GM23338 (cell line): ENCODE measurements at regions not wholly inside any gene's neighbourhood (a gene's known extent, or its start where the extent isn't known, plus 50 kb on each side); places are given as distances from the start of the nearest gene placed in this dataset.

Experiments used
- ATAC-seq: fragments of 200-7000 bp; cut with Tn5 transposase; 3 replicates; pipeline ENCODE4 v1.9.1; 2020
- DNase-seq: peaks from one replicate; pipeline ENCODE4 v3.0.0-alpha.2; 2015; ENCODE audit warnings: low spot score
- H2AFZ ChIP-seq: fragments of 200-600 bp; sonication (generic); 2 replicates; pipeline ENCODE4 v1.8.0; 2016; ENCODE audit warnings: antibody characterized with exemption, mild to moderate bottlenecking, moderate library complexity
- H3F3A ChIP-seq: fragments of 200-600 bp; sonication (generic); replicated peaks from 2 replicates; pipeline ENCODE4 v1.8.0; 2017; ENCODE audit warnings: antibody characterized with exemption, mixed run types, low read depth
- H3K27ac ChIP-seq: fragments of 200-600 bp; sonication (generic); 2 replicates; pipeline ENCODE4 v1.6.1; 2016; ENCODE audit warnings: low read depth
- H3K27me3 ChIP-seq: fragments of 200-600 bp; sonication (generic); 2 replicates; pipeline ENCODE4 v1.8.0; 2016; ENCODE audit warnings: mild to moderate bottlenecking, mixed run types, moderate library complexity; ENCODE audit not compliant: insufficient read depth
- H3K36me3 ChIP-seq: fragments of 200-600 bp; sonication (generic); 2 replicates; pipeline ENCODE4 v1.8.0; 2016; ENCODE audit warnings: mild to moderate bottlenecking; ENCODE audit not compliant: insufficient read depth
- H3K4me1 ChIP-seq: fragments of 200-600 bp; sonication (generic); 2 replicates; pipeline ENCODE4 v1.8.0; 2016; ENCODE audit warnings: mild to moderate bottlenecking, moderate library complexity; ENCODE audit not compliant: insufficient read depth
- H3K4me2 ChIP-seq: fragments of 200-600 bp; sonication (generic); 2 replicates; pipeline ENCODE4 v1.7.1; 2017; ENCODE audit warnings: mixed run types
- H3K4me3 ChIP-seq: fragments of 200-600 bp; sonication (generic); 2 replicates; pipeline ENCODE4 v1.6.1; 2016; ENCODE audit warnings: mixed run types
- H3K79me2 ChIP-seq: fragments of 200-600 bp; sonication (generic); replicated peaks from 2 replicates; pipeline ENCODE4 v1.8.0; 2017; ENCODE audit warnings: mild to moderate bottlenecking; ENCODE audit not compliant: insufficient read depth
- H3K9me2 ChIP-seq: fragments of 200-600 bp; sonication (generic); 2 replicates; pipeline ENCODE4 v1.8.0; 2017; ENCODE audit not compliant: insufficient read depth
- H4K20me1 ChIP-seq: fragments of 200-600 bp; sonication (generic); replicated peaks from 2 replicates; pipeline ENCODE4 v1.8.0; 2017; ENCODE audit warnings: mild to moderate bottlenecking; ENCODE audit not compliant: insufficient read depth
- H3K27ac Mint-ChIP-seq: 2 replicates; pipeline ENCODE4 v1.8.0; 2020; ENCODE audit warnings: inconsistent platforms, mild to moderate bottlenecking, moderate library complexity, mixed read lengths
- H3K27me3 Mint-ChIP-seq: 3 replicates; pipeline ENCODE4 v1.8.0; 2022; ENCODE audit warnings: low read depth, mild to moderate bottlenecking, moderate library complexity, mixed read lengths, inconsistent platforms; ENCODE audit not compliant: insufficient read depth, poor library complexity
- H3K36me3 Mint-ChIP-seq: 3 replicates; pipeline ENCODE4 v1.8.0; 2021; ENCODE audit warnings: low read depth, mild to moderate bottlenecking, inconsistent platforms, moderate library complexity, mixed read lengths
- H3K4me1 Mint-ChIP-seq: 3 replicates; pipeline ENCODE4 v1.8.0; 2020; ENCODE audit warnings: mild to moderate bottlenecking, inconsistent platforms, mixed read lengths
- H3K4me3 Mint-ChIP-seq: 3 replicates; pipeline ENCODE4 v1.8.0; 2021; ENCODE audit warnings: moderate library complexity, mild to moderate bottlenecking, inconsistent platforms, mixed read lengths
- H3K9me3 Mint-ChIP-seq: 3 replicates; pipeline ENCODE4 v1.8.0; 2020; ENCODE audit warnings: moderate library complexity, mild to moderate bottlenecking, inconsistent platforms, mixed read lengths
- CREB1 ChIP-seq: fragments of 250-450 bp; sonication (Bioruptor Pico); IDR thresholded peaks from 2 replicates; pipeline ENCODE4 v1.5.0; 2020; ENCODE audit warnings: low read depth, mild to moderate bottlenecking, moderate library complexity
- CTCF ChIP-seq, 2 experiments: fragments of 200-600 bp in 1 of 2; sonication (generic) in 1 of 2; conservative IDR thresholded peaks; 2 replicates each; pipeline versions ENCODE4 v1.5.1 to v1.6.1; 2016 to 2017; ENCODE audit warnings: antibody characterized with exemption in 2 of 2, low read depth in 2 of 2, mild to moderate bottlenecking in 2 of 2, moderate library complexity in 1 of 2
- EZH2 ChIP-seq: fragments of 200-600 bp; sonication (generic); IDR thresholded peaks from one replicate; pipeline ENCODE4 v1.8.0; 2017; ENCODE audit warnings: antibody characterized with exemption, mild to moderate bottlenecking, low read depth; ENCODE audit not compliant: unreplicated experiment
- EZH2phosphoT487 ChIP-seq: fragments of 200-600 bp; sonication (generic); IDR thresholded peaks from one replicate; pipeline ENCODE4 v1.8.1; 2018; ENCODE audit warnings: antibody characterized with exemption; ENCODE audit not compliant: unreplicated experiment
- JUNB ChIP-seq: IDR thresholded peaks from one replicate; pipeline ENCODE4 v1.6.1; 2016; ENCODE audit warnings: antibody characterized with exemption; ENCODE audit not compliant: unreplicated experiment
- NANOG ChIP-seq: IDR thresholded peaks from 2 replicates; pipeline ENCODE4 v1.6.1; 2016; ENCODE audit warnings: antibody characterized with exemption, borderline replicate concordance
- STAT1 ChIP-seq: IDR thresholded peaks from one replicate; pipeline ENCODE4 v1.6.1; 2016; ENCODE audit warnings: antibody characterized with exemption; ENCODE audit not compliant: unreplicated experiment
- ZNF114 ChIP-seq: fragments of 250-450 bp; sonication (Bioruptor Pico); IDR thresholded peaks from 2 replicates; pipeline ENCODE4 v1.5.0; 2020; ENCODE audit warnings: mild to moderate bottlenecking, moderate library complexity
- ZNF331 ChIP-seq: fragments of 250-450 bp; sonication (Bioruptor Pico); IDR thresholded peaks from 2 replicates; pipeline ENCODE4 v1.5.0; 2020; ENCODE audit warnings: low read depth, mild to moderate bottlenecking, moderate library complexity
- TF ChIP-seq, protein P1 (sequence below): fragments of 250-450 bp; sonication (Bioruptor Pico); IDR thresholded peaks from 2 replicates; pipeline ENCODE4 v1.5.0; 2020; ENCODE audit warnings: mild to moderate bottlenecking, moderate library complexity
- TF ChIP-seq, protein P2 (sequence below): IDR thresholded peaks from one replicate; pipeline ENCODE4 v1.6.1; 2018; ENCODE audit warnings: antibody characterized with exemption; ENCODE audit not compliant: unreplicated experiment

DNA sequence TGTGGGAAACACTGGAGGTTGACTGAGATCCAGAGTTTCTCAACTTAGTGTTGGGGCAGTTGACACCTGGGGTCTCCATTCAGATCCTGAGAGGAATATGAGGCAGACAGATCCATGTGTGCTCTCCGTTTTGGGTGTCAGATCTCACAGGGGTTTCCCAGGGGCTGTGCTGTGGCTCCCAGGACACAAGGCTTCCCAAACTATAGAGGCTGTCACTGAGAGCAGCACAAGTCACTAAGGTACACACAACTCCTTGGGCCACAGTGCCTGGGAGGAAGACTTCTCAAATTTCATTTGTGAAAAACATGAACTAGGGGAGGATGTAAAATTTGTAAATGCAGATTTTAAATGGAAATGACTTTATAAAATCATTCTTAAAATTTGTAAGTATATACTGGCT is 363.6 kb downstream of the FBXO8 start:
- no peaks in the 10 kb centered on the region for H4K20me1 ChIP-seq
- DNase-seq (peak; percentile 8), ATAC-seq (peak; percentile 57)
- H3K4me3 ChIP-seq, result no peak overlapping the region
- TF ChIP-seq ZNF114 (CRISPR knock-in tag) (no peak), NANOG (no peak), EZH2phosphoT487 (no peak), EZH2 (no peak), STAT1 (no peak), CTCF (conservative IDR thresholded peaks at IDR 0.05; ENCODE audit: low read depth in 2 of 2) (no peak), ZNF331 (CRISPR knock-in tag) (no peak), JUNB (no peak), CREB1 (no peak)
- TF ChIP-seq, protein P1, sequence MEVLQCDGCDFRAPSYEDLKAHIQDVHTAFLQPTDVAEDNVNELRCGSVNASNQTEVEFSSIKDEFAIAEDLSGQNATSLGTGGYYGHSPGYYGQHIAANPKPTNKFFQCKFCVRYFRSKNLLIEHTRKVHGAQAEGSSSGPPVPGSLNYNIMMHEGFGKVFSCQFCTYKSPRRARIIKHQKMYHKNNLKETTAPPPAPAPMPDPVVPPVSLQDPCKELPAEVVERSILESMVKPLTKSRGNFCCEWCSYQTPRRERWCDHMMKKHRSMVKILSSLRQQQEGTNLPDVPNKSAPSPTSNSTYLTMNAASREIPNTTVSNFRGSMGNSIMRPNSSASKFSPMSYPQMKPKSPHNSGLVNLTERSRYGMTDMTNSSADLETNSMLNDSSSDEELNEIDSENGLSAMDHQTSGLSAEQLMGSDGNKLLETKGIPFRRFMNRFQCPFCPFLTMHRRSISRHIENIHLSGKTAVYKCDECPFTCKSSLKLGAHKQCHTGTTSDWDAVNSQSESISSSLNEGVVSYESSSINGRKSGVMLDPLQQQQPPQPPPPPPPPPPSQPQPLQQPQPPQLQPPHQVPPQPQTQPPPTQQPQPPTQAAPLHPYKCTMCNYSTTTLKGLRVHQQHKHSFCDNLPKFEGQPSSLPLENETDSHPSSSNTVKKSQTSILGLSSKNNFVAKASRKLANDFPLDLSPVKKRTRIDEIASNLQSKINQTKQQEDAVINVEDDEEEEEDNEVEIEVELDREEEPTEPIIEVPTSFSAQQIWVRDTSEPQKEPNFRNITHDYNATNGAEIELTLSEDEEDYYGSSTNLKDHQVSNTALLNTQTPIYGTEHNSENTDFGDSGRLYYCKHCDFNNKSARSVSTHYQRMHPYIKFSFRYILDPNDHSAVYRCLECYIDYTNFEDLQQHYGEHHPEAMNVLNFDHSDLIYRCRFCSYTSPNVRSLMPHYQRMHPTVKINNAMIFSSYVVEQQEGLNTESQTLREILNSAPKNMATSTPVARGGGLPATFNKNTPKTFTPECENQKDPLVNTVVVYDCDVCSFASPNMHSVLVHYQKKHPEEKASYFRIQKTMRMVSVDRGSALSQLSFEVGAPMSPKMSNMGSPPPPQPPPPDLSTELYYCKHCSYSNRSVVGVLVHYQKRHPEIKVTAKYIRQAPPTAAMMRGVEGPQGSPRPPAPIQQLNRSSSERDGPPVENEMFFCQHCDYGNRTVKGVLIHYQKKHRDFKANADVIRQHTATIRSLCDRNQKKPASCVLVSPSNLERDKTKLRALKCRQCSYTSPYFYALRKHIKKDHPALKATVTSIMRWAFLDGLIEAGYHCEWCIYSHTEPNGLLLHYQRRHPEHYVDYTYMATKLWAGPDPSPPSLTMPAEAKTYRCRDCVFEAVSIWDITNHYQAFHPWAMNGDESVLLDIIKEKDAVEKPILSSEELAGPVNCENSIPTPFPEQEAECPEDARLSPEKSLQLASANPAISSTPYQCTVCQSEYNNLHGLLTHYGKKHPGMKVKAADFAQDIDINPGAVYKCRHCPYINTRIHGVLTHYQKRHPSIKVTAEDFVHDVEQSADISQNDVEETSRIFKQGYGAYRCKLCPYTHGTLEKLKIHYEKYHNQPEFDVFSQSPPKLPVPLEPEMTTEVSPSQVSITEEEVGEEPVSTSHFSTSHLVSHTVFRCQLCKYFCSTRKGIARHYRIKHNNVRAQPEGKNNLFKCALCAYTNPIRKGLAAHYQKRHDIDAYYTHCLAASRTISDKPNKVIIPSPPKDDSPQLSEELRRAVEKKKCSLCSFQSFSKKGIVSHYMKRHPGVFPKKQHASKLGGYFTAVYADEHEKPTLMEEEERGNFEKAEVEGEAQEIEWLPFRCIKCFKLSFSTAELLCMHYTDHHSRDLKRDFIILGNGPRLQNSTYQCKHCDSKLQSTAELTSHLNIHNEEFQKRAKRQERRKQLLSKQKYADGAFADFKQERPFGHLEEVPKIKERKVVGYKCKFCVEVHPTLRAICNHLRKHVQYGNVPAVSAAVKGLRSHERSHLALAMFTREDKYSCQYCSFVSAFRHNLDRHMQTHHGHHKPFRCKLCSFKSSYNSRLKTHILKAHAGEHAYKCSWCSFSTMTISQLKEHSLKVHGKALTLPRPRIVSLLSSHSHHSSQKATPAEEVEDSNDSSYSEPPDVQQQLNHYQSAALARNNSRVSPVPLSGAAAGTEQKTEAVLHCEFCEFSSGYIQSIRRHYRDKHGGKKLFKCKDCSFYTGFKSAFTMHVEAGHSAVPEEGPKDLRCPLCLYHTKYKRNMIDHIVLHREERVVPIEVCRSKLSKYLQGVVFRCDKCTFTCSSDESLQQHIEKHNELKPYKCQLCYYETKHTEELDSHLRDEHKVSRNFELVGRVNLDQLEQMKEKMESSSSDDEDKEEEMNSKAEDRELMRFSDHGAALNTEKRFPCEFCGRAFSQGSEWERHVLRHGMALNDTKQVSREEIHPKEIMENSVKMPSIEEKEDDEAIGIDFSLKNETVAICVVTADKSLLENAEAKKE (CRISPR knock-in tag), result no peak
- TF ChIP-seq, protein P2, sequence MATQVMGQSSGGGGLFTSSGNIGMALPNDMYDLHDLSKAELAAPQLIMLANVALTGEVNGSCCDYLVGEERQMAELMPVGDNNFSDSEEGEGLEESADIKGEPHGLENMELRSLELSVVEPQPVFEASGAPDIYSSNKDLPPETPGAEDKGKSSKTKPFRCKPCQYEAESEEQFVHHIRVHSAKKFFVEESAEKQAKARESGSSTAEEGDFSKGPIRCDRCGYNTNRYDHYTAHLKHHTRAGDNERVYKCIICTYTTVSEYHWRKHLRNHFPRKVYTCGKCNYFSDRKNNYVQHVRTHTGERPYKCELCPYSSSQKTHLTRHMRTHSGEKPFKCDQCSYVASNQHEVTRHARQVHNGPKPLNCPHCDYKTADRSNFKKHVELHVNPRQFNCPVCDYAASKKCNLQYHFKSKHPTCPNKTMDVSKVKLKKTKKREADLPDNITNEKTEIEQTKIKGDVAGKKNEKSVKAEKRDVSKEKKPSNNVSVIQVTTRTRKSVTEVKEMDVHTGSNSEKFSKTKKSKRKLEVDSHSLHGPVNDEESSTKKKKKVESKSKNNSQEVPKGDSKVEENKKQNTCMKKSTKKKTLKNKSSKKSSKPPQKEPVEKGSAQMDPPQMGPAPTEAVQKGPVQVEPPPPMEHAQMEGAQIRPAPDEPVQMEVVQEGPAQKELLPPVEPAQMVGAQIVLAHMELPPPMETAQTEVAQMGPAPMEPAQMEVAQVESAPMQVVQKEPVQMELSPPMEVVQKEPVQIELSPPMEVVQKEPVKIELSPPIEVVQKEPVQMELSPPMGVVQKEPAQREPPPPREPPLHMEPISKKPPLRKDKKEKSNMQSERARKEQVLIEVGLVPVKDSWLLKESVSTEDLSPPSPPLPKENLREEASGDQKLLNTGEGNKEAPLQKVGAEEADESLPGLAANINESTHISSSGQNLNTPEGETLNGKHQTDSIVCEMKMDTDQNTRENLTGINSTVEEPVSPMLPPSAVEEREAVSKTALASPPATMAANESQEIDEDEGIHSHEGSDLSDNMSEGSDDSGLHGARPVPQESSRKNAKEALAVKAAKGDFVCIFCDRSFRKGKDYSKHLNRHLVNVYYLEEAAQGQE, result no peak
- 0 out of 2 replicates have a peak overlapping the region, but pooled peaks have one; percentile 63 for H3K27ac Mint-ChIP-seq
- H3K36me3 ChIP-seq, result no peaks in the 10 kb centered on the region
- no peaks in the 10 kb centered on the region for H3K9me2 ChIP-seq
- H3K4me3 Mint-ChIP-seq, result no peak overlapping the region
- no peaks in the 10 kb centered on the region for H3K9me3 Mint-ChIP-seq
- no peak overlapping the region for H2AFZ ChIP-seq
- peaks cover 2% of the 10 kb centered on the region for H3K27me3 Mint-ChIP-seq
- no peak overlapping the region for H3K27ac ChIP-seq
- no peaks in the 10 kb centered on the region for H3K4me1 ChIP-seq
- H3K79me2 ChIP-seq, result no peaks in the 10 kb centered on the region
- H3K4me1 Mint-ChIP-seq, result peaks cover 14% of the 10 kb centered on the region; the same call in 2 of the 3 replicates
- no peaks in the 10 kb centered on the region for H3K36me3 Mint-ChIP-seq
- H3K4me2 ChIP-seq, result no peak overlapping the region
- no peaks in the 10 kb centered on the region for H3K27me3 ChIP-seq
- no peaks in the 10 kb centered on the region for H3F3A ChIP-seq
